Stimulated activated CD4-positive, alpha-beta T cell treated with anti-CD3 and anti-CD28 coated beads, Interleukin-15, amount 100 ng/mL, for 1 hour (primary cell): ENCODE measurements at regions not wholly inside any gene's neighbourhood (a gene's known extent, or its start where the extent isn't known, plus 50 kb on each side); places are given as distances from the start of the nearest gene placed in this dataset.

Experiments used
- DNase-seq, 2 donors: peaks; one replicate each; pipeline ENCODE4 v3.0.0-alpha.2; 2020; ENCODE audit warnings: low read depth in 1 of 2, low spot score in 1 of 2

DNA sequence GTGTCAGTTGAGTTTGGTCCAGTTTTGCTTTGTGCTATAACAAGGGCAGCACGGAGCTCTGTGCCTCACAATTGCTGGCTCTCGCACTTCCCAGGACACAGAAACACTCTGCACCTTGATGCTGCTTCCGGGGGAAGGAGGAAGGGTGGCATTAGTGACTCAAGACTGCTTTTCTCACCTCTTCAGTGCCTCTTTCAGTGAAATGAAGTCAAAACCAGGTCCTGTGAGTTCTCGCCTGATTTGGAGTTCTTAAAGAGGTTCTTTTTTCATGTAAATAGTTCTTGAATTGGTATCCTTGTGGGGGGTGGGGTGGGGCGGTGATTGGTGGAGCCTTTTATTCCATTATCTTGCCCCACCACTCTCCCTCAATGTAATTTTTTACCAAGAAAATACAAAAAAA, 91.5 kb upstream of the MYT1L start:
- no peak for DNase-seq

DNA sequence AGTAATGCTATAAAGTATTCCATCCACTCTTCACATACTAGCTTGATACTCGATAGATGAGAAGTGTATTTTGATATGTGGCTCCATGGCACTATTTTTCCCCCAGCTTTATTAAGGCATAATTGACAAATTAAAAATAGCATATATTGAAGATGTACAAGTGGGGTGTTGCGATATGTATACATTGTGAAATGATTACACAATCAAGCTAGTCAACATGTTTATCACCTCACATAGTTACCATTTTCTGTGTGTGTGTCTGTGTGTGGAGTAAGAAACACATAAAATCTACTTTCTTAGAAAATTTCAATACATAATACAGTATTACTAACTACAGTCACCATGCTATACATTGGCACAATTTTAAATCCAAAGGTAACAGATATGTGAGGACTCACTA, 82.5 kb upstream of the MYT1L start:
- no peak for DNase-seq

DNA sequence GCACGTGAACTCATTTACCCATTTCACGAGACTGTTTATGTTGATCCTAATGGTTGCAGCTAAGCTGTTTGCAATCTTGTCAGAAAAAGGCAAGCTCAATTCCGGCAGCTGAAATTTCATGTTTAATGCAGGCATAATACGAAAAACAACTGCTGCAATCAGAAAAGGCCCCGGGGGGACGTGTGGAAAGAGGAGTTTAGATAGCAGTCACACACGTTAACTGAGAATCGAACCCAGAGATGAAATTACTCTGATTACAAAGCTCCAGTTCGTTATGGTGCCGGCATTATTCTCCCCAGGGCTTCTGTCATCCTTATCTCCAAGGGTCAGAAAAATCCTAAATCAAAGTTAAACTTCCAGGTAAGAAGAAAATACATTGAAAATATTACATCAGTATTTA, 79.9 kb upstream of the MYT1L start:
- DNase-seq: no peak

DNA sequence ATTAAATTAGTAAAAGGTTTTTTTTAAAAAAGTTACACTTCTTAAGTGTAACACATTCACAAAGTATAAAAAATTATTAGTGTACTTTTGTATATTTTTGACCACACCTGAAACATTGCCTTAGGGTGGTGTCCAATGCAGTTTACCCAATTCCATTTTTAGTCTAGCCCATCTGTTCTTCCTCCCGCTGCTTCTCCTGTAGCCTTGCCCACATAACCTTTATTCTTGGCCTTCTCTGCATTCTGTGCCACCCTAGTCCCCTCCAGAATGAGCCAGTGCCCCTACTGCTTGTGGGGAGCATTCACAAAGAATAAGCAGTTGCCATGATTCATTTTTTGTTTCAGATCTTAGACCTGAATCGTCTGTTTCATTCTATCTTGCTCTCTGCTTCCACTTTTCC, 78.4 kb upstream of the MYT1L start:
- no peak for DNase-seq

DNA sequence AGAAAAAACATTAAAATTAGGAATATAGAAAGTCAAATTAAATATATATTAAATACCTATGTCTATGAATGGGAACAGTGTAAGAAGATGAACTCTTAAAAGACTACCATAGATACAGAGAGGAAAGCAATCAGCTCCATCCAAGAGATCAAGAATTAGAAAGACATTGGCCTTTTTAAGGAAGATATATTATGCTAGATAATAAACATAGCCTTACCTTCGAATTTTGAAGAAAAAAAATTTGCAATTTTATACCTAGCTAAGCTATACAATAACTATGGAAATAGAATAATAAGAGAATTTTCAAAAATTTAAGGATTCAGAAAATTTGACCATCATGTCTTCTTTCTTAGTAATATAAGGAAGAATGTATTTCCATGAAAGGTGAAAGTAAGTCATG, 74.7 kb upstream of the MYT1L start:
- DNase-seq: no peak

DNA sequence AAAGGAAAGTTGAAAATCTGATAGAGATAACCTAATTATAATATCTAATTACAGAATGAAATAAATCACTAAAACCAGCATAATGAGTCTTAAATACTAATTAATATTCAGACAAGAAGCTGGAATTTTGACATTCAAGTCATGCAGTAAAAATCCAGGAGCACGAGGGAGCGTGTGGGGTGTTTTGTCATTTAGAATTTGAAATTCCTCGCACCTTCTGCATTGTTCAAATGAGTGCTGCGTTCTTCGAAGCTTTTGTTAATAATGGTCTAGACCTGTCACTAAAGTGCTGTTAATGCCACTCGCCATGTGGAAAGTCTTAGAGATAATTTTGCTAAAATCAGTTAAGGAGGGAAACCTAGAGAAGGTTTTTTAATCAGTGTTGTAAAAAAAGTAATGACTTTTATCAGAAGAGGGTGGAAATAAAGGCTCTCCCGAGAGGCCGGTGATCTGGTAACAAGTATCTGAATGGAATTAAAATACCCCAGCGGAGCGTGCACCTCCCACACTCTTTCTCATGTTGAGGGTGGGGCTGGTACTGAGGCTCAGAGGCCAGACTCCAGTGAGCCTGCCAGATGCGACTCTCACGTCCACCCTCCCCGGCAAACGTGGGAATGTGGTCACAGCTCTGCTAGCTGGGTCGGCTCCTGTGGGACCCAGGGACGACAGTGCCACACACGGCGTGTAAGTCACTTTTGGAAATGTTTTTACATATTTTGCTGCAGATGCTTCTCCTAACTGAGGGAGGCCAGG, 69.4 kb upstream of the MYT1L start:
- DNase-seq: no peak

DNA sequence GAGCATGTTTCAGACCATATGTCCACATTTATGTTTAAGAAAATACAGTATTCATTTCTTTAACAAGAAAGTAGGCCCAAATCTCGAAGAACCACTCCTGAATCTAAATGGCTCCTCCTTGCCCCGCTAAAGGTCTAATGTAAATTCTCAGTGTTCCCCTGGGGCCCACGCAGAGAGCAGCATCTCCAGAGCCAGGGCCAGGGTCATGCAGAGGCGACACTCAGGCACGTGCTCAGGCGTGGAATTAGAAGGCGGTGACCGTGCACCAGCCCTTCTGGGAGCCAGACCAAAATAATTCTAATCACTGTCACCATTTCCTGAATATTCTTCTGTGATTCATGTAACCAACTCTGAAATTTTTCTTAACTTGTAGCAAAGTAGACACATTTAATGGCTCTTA, 68.3 kb upstream of the MYT1L start:
- no peak for DNase-seq

DNA sequence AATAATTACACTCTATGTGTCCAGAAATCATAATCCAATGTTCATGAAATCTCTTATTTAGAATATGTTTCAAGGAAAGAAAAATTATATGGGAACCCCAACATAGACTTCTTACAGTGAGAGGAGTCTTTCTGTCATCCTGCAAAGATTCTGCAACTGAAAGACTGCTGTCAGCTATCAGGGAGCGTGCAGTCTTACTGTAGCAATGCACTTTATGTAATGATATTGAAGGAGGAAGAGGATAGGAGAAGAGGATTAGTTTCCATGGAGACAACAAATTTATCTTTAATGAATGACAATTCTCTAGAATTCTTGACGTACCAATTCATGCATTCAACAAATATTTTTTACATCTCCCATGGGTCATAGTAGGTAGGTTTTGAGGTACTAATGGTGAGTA, 61.3 kb upstream of the MYT1L start:
- DNase-seq: no peak

DNA sequence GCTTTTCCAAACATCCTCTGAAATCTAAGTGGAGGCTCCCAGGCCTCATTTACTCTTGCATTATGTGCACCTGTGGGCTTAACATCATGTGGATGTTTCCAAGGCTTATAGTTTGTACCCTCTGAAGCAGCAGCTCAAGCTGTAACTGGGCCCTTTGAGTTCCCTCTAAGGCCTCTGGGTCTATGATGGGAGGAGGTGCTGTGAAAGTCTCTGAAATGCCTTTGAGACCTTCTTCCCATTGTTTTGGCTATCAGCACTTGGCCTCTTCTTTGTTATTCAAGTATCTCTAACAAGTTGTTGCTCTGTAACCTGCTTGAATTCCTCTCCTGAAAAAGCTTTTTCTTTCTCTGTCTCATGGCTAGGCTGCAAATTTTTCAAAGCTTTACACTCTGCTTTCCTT, 58.1 kb upstream of the MYT1L start:
- DNase-seq: no peak
